Right lobe of liver (tissue), 6 donors: ENCODE measurements at regions not wholly inside any gene's neighbourhood (a gene's known extent, or its start where the extent isn't known, plus 50 kb on each side); places are given as distances from the start of the nearest gene placed in this dataset.

Experiments used
- ATAC-seq, 4 donors: fragments of 200-7000 bp; cut with Tn5 transposase; one replicate each; pipeline ENCODE4 v1.9.1; 2020; ENCODE audit warnings: mild to moderate bottlenecking in 4 of 4, moderate library complexity in 4 of 4
- DNase-seq, 3 donors: peaks; one replicate each; pipeline ENCODE4 v3.0.0-alpha.2; 2020
- H3K27ac ChIP-seq, 3 donors: fragments of 200-600 bp; one replicate each; pipeline ENCODE4 v1.8.0; 2022
- H3K27me3 ChIP-seq, 2 donors: fragments of 200-600 bp; one replicate each; pipeline ENCODE4 v1.8.0; 2022
- H3K36me3 ChIP-seq, 4 donors: fragments of 200-600 bp; sonication (generic) in 1 of 4; one replicate each; pipeline versions ENCODE4 v1.5.1 to v1.8.0; 2017 to 2022; ENCODE audit warnings: control low read depth in 1 of 4
- H3K4me1 ChIP-seq, 4 donors: fragments of 200-600 bp; sonication (generic) in 1 of 4; one replicate each; pipeline versions ENCODE4 v1.5.1 to v1.8.0; 2017 to 2022; ENCODE audit warnings: control low read depth in 1 of 4
- H3K4me3 ChIP-seq, 3 donors: fragments of 200-600 bp; one replicate each; pipeline ENCODE4 v1.8.0; 2022
- H3K9me3 ChIP-seq, 4 donors: fragments of 200-600 bp; sonication (generic) in 1 of 4; one replicate each; pipeline versions ENCODE4 v1.5.1 to v1.8.0; 2017 to 2022; ENCODE audit warnings: control low read depth in 1 of 4
- CTCF ChIP-seq, 4 donors: fragments of 200-600 bp in 3 of 4; fragments of 450-650 bp in 1 of 4; IDR thresholded peaks; one replicate each; pipeline versions ENCODE4 v1.5.1 to v1.8.0; 2016 to 2022; ENCODE audit warnings: antibody characterized with exemption in 4 of 4, mild to moderate bottlenecking in 2 of 4
- POLR2A ChIP-seq: fragments of 450-650 bp; IDR thresholded peaks from one replicate; pipeline ENCODE4 v1.6.1; 2017; ENCODE audit warnings: antibody characterized with exemption, mild to moderate bottlenecking
- WGBS: methylation state at CpG from one replicate; pipeline ENCODE4 v1.1.6; 2018; ENCODE audit warnings: low coverage, low lambda C conversion rate; ENCODE audit not compliant: insufficient coverage; ENCODE audit errors: missing lambda C conversion rate; 5-methylcytosine and 5-hydroxymethylcytosine counted together
- intact Hi-C, 2 donors: fragments of 100-400 bp; cut with DNase I; formaldehyde crosslinking; loops; one replicate each; pipeline versions ENCODE4 v1.11.2 to v1.14.1; 2022
- donor health status: DM: no; HTN: yes; CAD: no.
- donor health status: DM: no; HTN: no; CAD: no.
- donor health status: DM: no; HTN: no; CAD: no.
- donor health status: DM: no; HTN: yes; CAD: no.
- donor health status: DM: no; HTN: yes; CAD: no.

GRCh38 chr6:69623357-69623756 lies 173.5 kb downstream of the LMBRD1 start:
- WGBS, result 80% methylated on average over 1 of the region's 1 CpG
- Histone ChIP-seq H3K27ac (no peak overlapping the region), H3K9me3 (no peaks in the 10 kb centered on the region), H3K27me3 (no peaks in the 10 kb centered on the region), H3K4me3 (no peak overlapping the region), H3K36me3 (no peaks in the 10 kb centered on the region), H3K4me1 (no peaks in the 10 kb centered on the region)
- TF ChIP-seq CTCF (IDR thresholded peaks at IDR 0.05), result no peak
- no peak for TF ChIP-seq POLR2A
- no peak for ATAC-seq
- intact Hi-C loops, result no loop called here
- no peak for DNase-seq

- Histone ChIP-seq H3K27me3 (no peaks in the 10 kb centered on the region), H3K36me3 (no peaks in the 10 kb centered on the region), H3K9me3 (no peaks in the 10 kb centered on the region), H3K4me1 (no peaks in the 10 kb centered on the region), H3K27ac (no peak overlapping the region), H3K4me3 (no peak overlapping the region)
- no peak for ATAC-seq
- intact Hi-C loops, result no loop called here
- 47% methylated on average over 2 of the region's 2 CpGs for WGBS
- TF ChIP-seq CTCF (IDR thresholded peaks at IDR 0.05) (no peak), POLR2A (no peak)
- DNase-seq, result no peak
Measured at GRCh38 chr6:69622924-69623323, 173.9 kb downstream of the LMBRD1 start.

GRCh38 chr6:69622230-69622629 lies 174.6 kb downstream of the LMBRD1 start:
- TF ChIP-seq CTCF (IDR thresholded peaks at IDR 0.05) (no peak), POLR2A (no peak)

GRCh38 chr6:69617163-69617562 lies 179.6 kb downstream of the LMBRD1 start:
- no peak for TF ChIP-seq CTCF (IDR thresholded peaks at IDR 0.05)
- TF ChIP-seq POLR2A, result no peak
- H3K36me3 ChIP-seq, result no peaks in the 10 kb centered on the region
- no peaks in the 10 kb centered on the region for H3K4me1 ChIP-seq
- WGBS, result 63% methylated on average over 3 of the region's 7 CpGs
- no peak overlapping the region for H3K27ac ChIP-seq
- intact Hi-C loops, result no loop called here
- no peak for DNase-seq
- no peaks in the 10 kb centered on the region for H3K9me3 ChIP-seq
- no peak for ATAC-seq
- no peak overlapping the region for H3K4me3 ChIP-seq
- H3K27me3 ChIP-seq, result no peaks in the 10 kb centered on the region

More at GRCh38 chr6:69622230-69622629, 174.6 kb downstream of the LMBRD1 start:
- DNase-seq, result no peak
- H3K27me3 ChIP-seq, result no peaks in the 10 kb centered on the region
- intact Hi-C loops, result no loop called here
- H3K4me1 ChIP-seq, result no peaks in the 10 kb centered on the region
- no peaks in the 10 kb centered on the region for H3K9me3 ChIP-seq
- 25% methylated on average over 2 of the region's 3 CpGs for WGBS
- H3K4me3 ChIP-seq, result no peak overlapping the region
- H3K27ac ChIP-seq, result no peak overlapping the region
- no peak for ATAC-seq
- no peaks in the 10 kb centered on the region for H3K36me3 ChIP-seq

- H3K27me3 ChIP-seq, result no peaks in the 10 kb centered on the region
- no peak for ATAC-seq
- no peak overlapping the region for H3K27ac ChIP-seq
- H3K4me1 ChIP-seq, result no peaks in the 10 kb centered on the region
- DNase-seq, result no peak
- TF ChIP-seq CTCF (IDR thresholded peaks at IDR 0.05), result no peak
- no peak for TF ChIP-seq POLR2A
- H3K4me3 ChIP-seq, result no peak overlapping the region
- H3K9me3 ChIP-seq, result no peaks in the 10 kb centered on the region
- 63% methylated on average over 2 of the region's 2 CpGs for WGBS
- intact Hi-C loops, result no loop called here
- H3K36me3 ChIP-seq, result no peaks in the 10 kb centered on the region
Measured at GRCh38 chr6:69609836-69610472, 186.9 kb downstream of the LMBRD1 start.
